ENCODE measurements at regions not wholly inside any gene's neighbourhood (a gene's known extent, or its start where the extent isn't known, plus 50 kb on each side); places are given as distances from the start of the nearest gene placed in this dataset.
"Not testable (repeated sequence)": the region's sequence is repeated elsewhere in the genome, so short reads cannot be mapped to it uniquely, and the experiment has no call there.

GRCh38 chr6:12535586-12536314, 180.8 kb upstream of the PHACTR1 start:
- Histone ChIP-seq H3K4me1 (ENCODE audit: control insufficient read depth, insufficient read depth, low read length) (peaks cover 5% of the 10 kb centered on the region), H3K4me3 (ENCODE audit: low read length) (no peak overlapping the region), H3K27me3 (replicated peaks; ENCODE audit: control insufficient read depth, insufficient read depth, low read length) (no peaks in the 10 kb centered on the region), H3K9ac (ENCODE audit: low read length) (no peak overlapping the region), H3K36me3 (ENCODE audit: control insufficient read depth, insufficient read depth, low read length, severe bottlenecking) (no peaks in the 10 kb centered on the region), H3K9me3 (ENCODE audit: control insufficient read depth, low read length) (no peaks in the 10 kb centered on the region)
- no peak for DNase-seq (ENCODE audit: low read depth)

DNA sequence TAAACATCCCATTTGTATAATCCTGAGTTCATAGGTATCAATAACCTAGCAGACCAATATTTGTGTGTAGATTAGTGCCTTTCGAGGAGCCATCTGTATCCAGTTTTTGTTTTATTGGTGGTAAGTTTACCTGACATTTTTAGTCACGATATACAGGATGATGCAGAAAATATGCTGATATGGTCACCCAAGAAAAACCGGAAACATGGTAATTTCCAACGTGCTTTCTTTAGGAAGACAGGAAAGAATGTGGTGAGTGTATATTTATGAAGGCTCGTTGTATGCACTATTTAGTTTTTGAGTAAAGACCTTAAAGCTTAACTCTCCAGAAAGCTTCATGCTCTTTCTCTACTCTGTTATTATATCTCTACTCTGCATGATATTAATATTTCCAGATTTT, 180.2 kb upstream of the PHACTR1 start:
- H3K9ac ChIP-seq (ENCODE audit: low read length) = no peak overlapping the region
- H3K36me3 ChIP-seq (ENCODE audit: control insufficient read depth, insufficient read depth, low read length, severe bottlenecking) = no peaks in the 10 kb centered on the region
- DNase-seq (ENCODE audit: low read depth) = no peak
- peaks cover 5% of the 10 kb centered on the region for H3K4me1 ChIP-seq (ENCODE audit: control insufficient read depth, insufficient read depth, low read length)
- no peak overlapping the region for H3K4me3 ChIP-seq (ENCODE audit: low read length)
- H3K9me3 ChIP-seq (ENCODE audit: control insufficient read depth, low read length) = no peaks in the 10 kb centered on the region
- no peaks in the 10 kb centered on the region for H3K27me3 ChIP-seq (replicated peaks; ENCODE audit: control insufficient read depth, insufficient read depth, low read length)

DNA sequence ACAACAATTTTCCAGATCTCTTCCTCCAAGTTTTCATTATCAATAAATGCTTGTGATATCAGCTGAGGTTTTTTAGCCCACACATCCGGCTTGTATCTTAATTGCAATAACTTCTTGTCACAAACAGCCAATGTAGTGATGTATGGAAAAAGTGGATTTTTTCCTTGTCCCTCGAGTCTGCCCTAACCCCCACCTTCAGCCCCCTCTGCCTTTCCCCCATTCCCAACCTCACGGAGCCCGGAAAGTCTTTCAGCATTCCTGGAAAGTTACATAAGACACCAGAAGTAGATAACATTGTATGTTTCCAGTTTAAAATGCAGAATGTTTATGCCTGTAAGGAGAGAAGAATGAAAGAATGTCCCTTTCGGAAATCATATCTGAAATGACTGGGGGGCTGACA, 179.2 kb upstream of the PHACTR1 start:
- DNase-seq (ENCODE audit: low read depth) = peak; percentile 37

GRCh38 chr6:12538881-12539357, 177.6 kb upstream of the PHACTR1 start:
- DNase-seq (ENCODE audit: low read depth) = no peak
- H3K27me3 ChIP-seq (replicated peaks; ENCODE audit: control insufficient read depth, insufficient read depth, low read length) = no peaks in the 10 kb centered on the region
- H3K4me1 ChIP-seq (ENCODE audit: control insufficient read depth, insufficient read depth, low read length) = peaks cover 5% of the 10 kb centered on the region
- H3K9me3 ChIP-seq (ENCODE audit: control insufficient read depth, low read length) = no peaks in the 10 kb centered on the region
- no peak overlapping the region for H3K9ac ChIP-seq (ENCODE audit: low read length)
- no peak overlapping the region for H3K4me3 ChIP-seq (ENCODE audit: low read length)
- no peaks in the 10 kb centered on the region for H3K36me3 ChIP-seq (ENCODE audit: control insufficient read depth, insufficient read depth, low read length, severe bottlenecking)

More for the DNA sequence above, 179.2 kb upstream of the PHACTR1 start:
- Histone ChIP-seq H3K9me3 (ENCODE audit: control insufficient read depth, low read length) (no peaks in the 10 kb centered on the region), H3K36me3 (ENCODE audit: control insufficient read depth, insufficient read depth, low read length, severe bottlenecking) (no peaks in the 10 kb centered on the region), H3K27me3 (replicated peaks; ENCODE audit: control insufficient read depth, insufficient read depth, low read length) (no peaks in the 10 kb centered on the region), H3K4me1 (ENCODE audit: control insufficient read depth, insufficient read depth, low read length) (peaks cover 5% of the 10 kb centered on the region), H3K9ac (ENCODE audit: low read length) (no peak overlapping the region), H3K4me3 (ENCODE audit: low read length) (no peak overlapping the region)

- not testable (repeated sequence) for H3K9me3 ChIP-seq (ENCODE audit: control insufficient read depth, low read length); H3K4me3 ChIP-seq (ENCODE audit: low read length); H3K27me3 ChIP-seq (replicated peaks; ENCODE audit: control insufficient read depth, insufficient read depth, low read length); DNase-seq (ENCODE audit: low read depth); H3K9ac ChIP-seq (ENCODE audit: low read length); H3K36me3 ChIP-seq (ENCODE audit: control insufficient read depth, insufficient read depth, low read length, severe bottlenecking)
- peaks cover 38% of the 10 kb centered on the region for H3K4me1 ChIP-seq (ENCODE audit: control insufficient read depth, insufficient read depth, low read length)
Observed at GRCh38 chr6:12542319-12543115, 174.1 kb upstream of the PHACTR1 start.

- Histone ChIP-seq H3K9me3 (ENCODE audit: control insufficient read depth, low read length) (no peaks in the 10 kb centered on the region), H3K4me1 (ENCODE audit: control insufficient read depth, insufficient read depth, low read length) (peaks cover 44% of the 10 kb centered on the region), H3K36me3 (ENCODE audit: control insufficient read depth, insufficient read depth, low read length, severe bottlenecking) (no peaks in the 10 kb centered on the region), H3K27me3 (replicated peaks; ENCODE audit: control insufficient read depth, insufficient read depth, low read length) (no peaks in the 10 kb centered on the region), H3K4me3 (ENCODE audit: low read length) (no peak overlapping the region), H3K9ac (ENCODE audit: low read length) (no peak overlapping the region)
- DNase-seq (ENCODE audit: low read depth) = no peak
Observed at GRCh38 chr6:12543953-12544352, 172.6 kb upstream of the PHACTR1 start.

DNA sequence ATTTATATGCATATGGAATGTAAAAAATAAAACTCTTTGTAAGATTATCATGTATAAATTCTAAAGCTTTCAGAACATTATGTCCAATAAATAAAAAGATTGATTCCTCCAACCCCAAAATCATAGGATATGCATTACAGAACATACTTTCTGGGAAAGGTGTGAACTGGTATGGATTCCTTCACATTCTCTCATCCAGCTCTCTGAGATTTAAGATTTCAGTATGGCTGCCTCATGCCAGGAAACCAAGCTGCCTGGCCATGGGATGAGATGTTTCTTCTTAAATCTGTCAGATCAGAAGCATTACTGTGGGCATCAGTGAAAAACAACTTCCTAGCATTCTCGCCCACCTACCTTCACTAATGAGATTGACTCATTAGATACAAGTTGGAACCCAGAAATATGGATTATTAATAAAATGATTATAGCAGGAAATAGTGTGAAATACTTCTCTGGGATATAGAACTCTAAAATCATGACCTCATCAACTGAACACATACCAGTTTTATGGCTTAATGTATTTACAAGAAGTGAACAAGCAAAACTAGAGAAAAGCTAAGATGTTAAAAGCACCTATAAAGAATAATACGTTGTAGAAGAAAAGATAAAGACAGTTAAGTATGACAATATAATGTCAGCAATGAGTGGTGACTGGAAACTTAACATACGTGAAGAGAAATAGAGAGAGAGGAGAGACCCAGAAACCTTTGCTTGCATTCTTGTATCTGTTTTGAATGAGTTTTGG, 171.6 kb upstream of the PHACTR1 start:
- DNase-seq (ENCODE audit: low read depth) = no peak
- Histone ChIP-seq H3K36me3 (ENCODE audit: control insufficient read depth, insufficient read depth, low read length, severe bottlenecking) (no peaks in the 10 kb centered on the region), H3K9ac (ENCODE audit: low read length) (no peak overlapping the region), H3K27me3 (replicated peaks; ENCODE audit: control insufficient read depth, insufficient read depth, low read length) (no peaks in the 10 kb centered on the region), H3K9me3 (ENCODE audit: control insufficient read depth, low read length) (no peaks in the 10 kb centered on the region), H3K4me1 (ENCODE audit: control insufficient read depth, insufficient read depth, low read length) (peaks cover 46% of the 10 kb centered on the region), H3K4me3 (ENCODE audit: low read length) (no peak overlapping the region)

DNA sequence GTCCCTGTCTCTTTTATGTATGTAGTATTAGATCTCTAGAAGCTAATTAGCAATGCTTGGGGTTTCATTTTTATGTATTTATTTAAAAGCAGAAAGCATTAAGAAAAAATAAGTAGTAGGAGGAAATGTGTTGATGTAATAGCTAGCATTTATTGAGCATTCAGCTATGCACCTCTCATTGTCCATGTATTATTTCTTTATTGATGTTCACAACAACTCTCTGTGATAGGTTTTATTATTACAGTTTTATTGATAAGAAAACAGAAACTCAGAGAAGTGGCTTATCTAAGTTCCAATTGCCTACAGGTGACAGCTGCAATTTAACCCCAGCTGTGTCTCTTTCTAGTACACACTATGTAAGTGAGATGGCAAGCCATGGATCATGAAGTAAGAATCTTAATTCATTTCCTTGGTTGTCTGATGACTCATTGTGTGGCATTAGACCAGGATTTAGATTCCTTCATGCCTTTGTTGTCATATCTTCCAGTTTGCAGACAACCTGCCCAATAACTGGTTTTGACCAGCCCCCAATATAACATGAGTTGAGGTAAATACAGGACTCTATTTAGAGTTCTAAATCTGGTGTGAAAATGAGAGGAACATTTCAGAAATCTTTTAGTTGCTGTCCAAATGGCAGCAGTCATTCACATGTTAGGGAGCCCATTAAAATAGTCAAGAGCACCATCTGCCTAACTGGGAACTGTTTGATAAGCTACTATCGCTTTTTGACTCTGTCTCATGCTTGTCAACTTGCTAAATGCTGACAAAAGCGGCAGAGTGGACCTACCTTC, 170.8 kb upstream of the PHACTR1 start:
- H3K4me1 ChIP-seq (ENCODE audit: control insufficient read depth, insufficient read depth, low read length) = peaks cover 46% of the 10 kb centered on the region
- H3K9ac ChIP-seq (ENCODE audit: low read length) = peak overlapping the region; percentile 40
- H3K9me3 ChIP-seq (ENCODE audit: control insufficient read depth, low read length) = no peaks in the 10 kb centered on the region
- peak overlapping the region; percentile 20 for H3K4me3 ChIP-seq (ENCODE audit: low read length)
- no peaks in the 10 kb centered on the region for H3K36me3 ChIP-seq (ENCODE audit: control insufficient read depth, insufficient read depth, low read length, severe bottlenecking)
- peak; percentile 67 for DNase-seq (ENCODE audit: low read depth)
- H3K27me3 ChIP-seq (replicated peaks; ENCODE audit: control insufficient read depth, insufficient read depth, low read length) = no peaks in the 10 kb centered on the region

- Histone ChIP-seq H3K4me3 (ENCODE audit: low read length) (peak overlapping the region; percentile 20), H3K27me3 (replicated peaks; ENCODE audit: control insufficient read depth, insufficient read depth, low read length) (no peaks in the 10 kb centered on the region), H3K4me1 (ENCODE audit: control insufficient read depth, insufficient read depth, low read length) (peaks cover 46% of the 10 kb centered on the region)
Observed at GRCh38 chr6:12546410-12547002, 170.1 kb upstream of the PHACTR1 start.

GRCh38 chr6:12548526-12548925, 168.0 kb upstream of the PHACTR1 start:
- DNase-seq (ENCODE audit: low read depth) = peak; percentile 61
- peak overlapping the region; percentile 32 for H3K9ac ChIP-seq (ENCODE audit: low read length)
- H3K36me3 ChIP-seq (ENCODE audit: control insufficient read depth, insufficient read depth, low read length, severe bottlenecking) = no peaks in the 10 kb centered on the region
- H3K9me3 ChIP-seq (ENCODE audit: control insufficient read depth, low read length) = no peaks in the 10 kb centered on the region
- H3K4me3 ChIP-seq (ENCODE audit: low read length) = no peak overlapping the region
- no peaks in the 10 kb centered on the region for H3K27me3 ChIP-seq (replicated peaks; ENCODE audit: control insufficient read depth, insufficient read depth, low read length)
- peaks cover 46% of the 10 kb centered on the region for H3K4me1 ChIP-seq (ENCODE audit: control insufficient read depth, insufficient read depth, low read length)

More at GRCh38 chr6:12546410-12547002, 170.1 kb upstream of the PHACTR1 start:
- H3K9ac ChIP-seq (ENCODE audit: low read length) = peak overlapping the region; percentile 40
- peak; percentile 25 for DNase-seq (ENCODE audit: low read depth)
- no peaks in the 10 kb centered on the region for H3K9me3 ChIP-seq (ENCODE audit: control insufficient read depth, low read length)
- no peaks in the 10 kb centered on the region for H3K36me3 ChIP-seq (ENCODE audit: control insufficient read depth, insufficient read depth, low read length, severe bottlenecking)
